K562 (cell line): ENCODE measurements at regions not wholly inside any gene's neighbourhood (a gene's known extent, or its start where the extent isn't known, plus 50 kb on each side); places are given as distances from the start of the nearest gene placed in this dataset.

Source experiments
- ATAC-seq: fragments of 200-7000 bp; cut with Tn5 transposase; 3 replicates; pipeline ENCODE4 v1.9.1; 2020; ENCODE audit warnings: moderate library complexity
- BruUV-seq: library from RNA; stranded (reverse); fragments of 400-500 nt; replicated peaks from 2 replicates; lab custom pipeline; 2021; lab: Mats Ljungman, UMichigan
- CTCF ChIA-PET: fragments of 300-600 bp; formaldehyde crosslinking; extraction: SDS; loops from one replicate; lab custom pipeline; 2021; ENCODE audit warnings: low intra/inter-chr PET ratio; lab: Yijun Ruan, JAX
- POLR2A ChIA-PET: fragments of 300-600, 350-650 bp; sonication (Branson Sonifier 250); formaldehyde crosslinking; extraction: SDS; loops from one replicate; lab custom pipeline; 2021; ENCODE audit warnings: antibody characterized with exemption, inconsistent platforms; lab: Yijun Ruan, JAX
- DNase-seq, 4 experiments: peaks; one replicate each; pipeline versions ENCODE4 v3.0.0 to v3.0.0-alpha.2; 2011 to 2018; ENCODE audit warnings: low spot score in 3 of 4, mixed read lengths in 3 of 4; ENCODE audit errors: extremely low read depth in 1 of 4
- FAIRE-seq: peaks from 2 replicates; lab custom pipeline; 2011; peaks lifted over from hg19 to GRCh38; lab: Jason Lieb, UNC
- H2AFZ ChIP-seq: 2 replicates; pipeline ENCODE4 v1.6.0; 2011; ENCODE audit warnings: low read depth, low read length, control low read depth, inconsistent platforms
- H3K27ac ChIP-seq: fragments of 200-600 bp; 3 replicates; pipeline ENCODE4 v1.8.0; 2011; ENCODE audit warnings: low read depth, mild to moderate bottlenecking, control low read depth, inconsistent platforms, low read length, moderate library complexity, mixed read lengths; ENCODE audit errors: extremely low read depth
- H3K27me3 ChIP-seq, 2 experiments: fragments of 300-600 bp in 1 of 2; 2 replicates in 1 of 2; 3 replicates in 1 of 2; pipeline versions ENCODE4 v1.6.0 to v1.8.0; 2011; ENCODE audit warnings: inconsistent platforms in 2 of 2, low read length in 2 of 2, mild to moderate bottlenecking in 1 of 2, mixed read lengths in 1 of 2, moderate library complexity in 1 of 2; ENCODE audit not compliant: control insufficient read depth in 2 of 2, insufficient read depth in 2 of 2
- H3K36me3 ChIP-seq: fragments of 300-600 bp; 3 replicates; pipeline ENCODE4 v1.8.0; 2011; ENCODE audit warnings: mild to moderate bottlenecking, low read length, inconsistent platforms; ENCODE audit not compliant: control insufficient read depth, insufficient read depth
- H3K4me1 ChIP-seq, 2 experiments: fragments of 200-600 bp in 1 of 2; replicated peaks in 1 of 2; 2 replicates in 1 of 2; 3 replicates in 1 of 2; pipeline versions ENCODE4 v1.5.1 to v1.8.0; 2011; ENCODE audit warnings: inconsistent platforms in 2 of 2, low read length in 2 of 2, mild to moderate bottlenecking in 1 of 2, mixed read lengths in 1 of 2, moderate library complexity in 1 of 2; ENCODE audit not compliant: control insufficient read depth in 2 of 2, insufficient read depth in 2 of 2
- H3K4me2 ChIP-seq: 2 replicates; pipeline ENCODE4 v1.6.1; 2011; ENCODE audit warnings: low read length, control low read depth, inconsistent platforms, mixed read lengths; ENCODE audit not compliant: insufficient read depth
- H3K4me3 ChIP-seq: fragments of 200-600 bp; sonication (generic), shearing (Covaris generic); 2 replicates; pipeline ENCODE4 v1.5.1; 2016; ENCODE audit warnings: control low read depth, inconsistent platforms
- H3K79me2 ChIP-seq: fragments of 200-600 bp; 3 replicates; pipeline ENCODE4 v1.8.0; 2011; ENCODE audit warnings: low read length, inconsistent platforms; ENCODE audit not compliant: control insufficient read depth, insufficient read depth
- H3K9ac ChIP-seq, 2 experiments: 2 replicates each; pipeline versions ENCODE4 v1.6.0 to v1.6.1; 2011; ENCODE audit warnings: low read depth in 2 of 2, low read length in 2 of 2, control low read depth in 1 of 2, inconsistent platforms in 1 of 2, mild to moderate bottlenecking in 1 of 2, mixed read lengths in 1 of 2; ENCODE audit not compliant: insufficient read depth in 1 of 2
- H3K9me1 ChIP-seq: one replicate; pipeline ENCODE4 v1.6.0; 2011; ENCODE audit warnings: inconsistent platforms, mild to moderate bottlenecking, low read length, moderate library complexity; ENCODE audit not compliant: control insufficient read depth, insufficient read depth
- H3K9me3 ChIP-seq: replicated peaks from 2 replicates; pipeline ENCODE4 v1.5.1; 2011; ENCODE audit warnings: low read depth, low read length, inconsistent platforms; ENCODE audit not compliant: control insufficient read depth, insufficient read depth
- H4K20me1 ChIP-seq: replicated peaks from 2 replicates; pipeline ENCODE4 v1.6.1; 2011; ENCODE audit warnings: low read length, inconsistent platforms, mixed read lengths; ENCODE audit not compliant: control insufficient read depth, insufficient read depth
- FIP1L1 ChIP-seq: fragments of 200-400 bp; formaldehyde crosslinking; IDR thresholded peaks from 2 replicates; pipeline ENCODE4 v1.6.1; 2018; ENCODE audit warnings: mild to moderate bottlenecking, low read depth, low read length; ENCODE audit not compliant: poor library complexity, severe bottlenecking
- GATA2 ChIP-seq: sonication (generic); formaldehyde crosslinking; IDR thresholded peaks from 2 replicates; pipeline ENCODE4 v1.4.0; 2020; ENCODE audit warnings: mild to moderate bottlenecking, missing genetic modification reagents
- HDAC3 ChIP-seq: fragments of 450-650 bp; IDR thresholded peaks from 2 replicates; pipeline ENCODE4 v1.6.1; 2018; ENCODE audit warnings: borderline replicate concordance, mild to moderate bottlenecking, moderate library complexity; ENCODE audit not compliant: partially characterized antibody
- HDGF ChIP-seq: fragments of 450-650 bp; IDR thresholded peaks from 2 replicates; pipeline ENCODE4 v1.6.1; 2016
- SPI1 ChIP-seq: IDR thresholded peaks from 2 replicates; pipeline ENCODE4 v1.6.1; 2011; ENCODE audit warnings: low read depth, low read length, control low read depth, borderline replicate concordance
- ZNF197 ChIP-seq: fragments of 200-800 bp; sonication (Bioruptor generic); IDR thresholded peaks from 2 replicates; pipeline ENCODE4 v1.6.1; 2016; ENCODE audit warnings: low read depth, missing genetic modification characterization, missing compliant biosample characterization
- ZNF384 ChIP-seq: IDR thresholded peaks from 2 replicates; pipeline ENCODE4 v1.6.1; 2012; ENCODE audit warnings: low read depth, low read length, improper control_type of control experiment
- ZNF717 ChIP-seq: fragments of 250-450 bp; sonication (Bioruptor Pico); IDR thresholded peaks from 2 replicates; pipeline ENCODE4 v1.5.0; 2021
- WGBS: fragments of 100-300 bp; shearing (Covaris generic); methylation state at CpG from one replicate; pipeline ENCODE4 v1.1.6; 2016; ENCODE audit warnings: low coverage, mixed read lengths; ENCODE audit not compliant: insufficient coverage; ENCODE audit errors: missing lambda C conversion rate; 5-methylcytosine and 5-hydroxymethylcytosine counted together
- in situ Hi-C: fragments of 300-500 bp; cut with MboI; formaldehyde crosslinking; loops from 4 replicates; pipeline ENCODE4 v1.15.0; 2018; ENCODE audit warnings: inconsistent platforms, mixed read lengths
- intact Hi-C: fragments of 100-400 bp; cut with micrococcal nuclease; formaldehyde crosslinking; loops from 2 replicates; pipeline ENCODE4 v1.14.2; 2022
- TF ChIP-seq, protein P1 (sequence below): IDR thresholded peaks from 2 replicates; pipeline ENCODE4 v1.6.1; 2014; ENCODE audit warnings: antibody characterized with exemption

DNA sequence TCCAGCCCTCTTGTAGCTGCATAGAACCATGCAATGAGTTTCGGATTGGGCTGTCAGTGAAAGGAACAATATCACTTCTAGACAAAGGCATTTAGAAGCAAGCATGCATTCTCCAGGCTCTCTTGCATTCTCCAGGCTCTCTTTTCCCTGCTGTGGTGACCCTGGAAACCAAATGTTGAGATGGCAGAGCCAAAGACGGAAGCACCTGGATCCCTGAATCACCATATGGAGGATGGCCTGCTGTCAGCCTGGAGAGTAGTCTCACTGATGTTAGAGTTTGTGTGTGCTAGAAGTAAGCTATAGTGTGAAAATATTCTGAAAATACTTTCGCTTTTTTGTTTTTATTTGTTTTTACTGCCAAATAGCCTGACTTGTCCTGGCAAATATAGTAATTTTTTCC is 203.9 kb downstream of the C1D start:
- POLR2A ChIA-PET = no interaction called here
- H3K27ac ChIP-seq = no peak overlapping the region
- FAIRE-seq (no peak), ATAC-seq (no peak)
- H4K20me1 ChIP-seq = no peaks in the 10 kb centered on the region
- CTCF ChIA-PET = no interaction called here
- no peaks in the 10 kb centered on the region for H3K79me2 ChIP-seq
- no peaks in the 10 kb centered on the region for H3K4me1 ChIP-seq
- BruUV-seq = no TSS peak
- H3K9me1 ChIP-seq = no peaks in the 10 kb centered on the region
- H3K9me3 ChIP-seq = no peaks in the 10 kb centered on the region
- H3K4me2 ChIP-seq = no peak overlapping the region
- H3K36me3 ChIP-seq = no peaks in the 10 kb centered on the region
- no peak overlapping the region for H2AFZ ChIP-seq
- in situ Hi-C loops (no loop called here), intact Hi-C loops (no loop called here)
- no peak overlapping the region for H3K9ac ChIP-seq
- 4% methylated on average over 3 of the region's 3 CpGs for whole genome bisulfite sequencing
- no peak overlapping the region for H3K4me3 ChIP-seq
- TF ChIP-seq ZNF717 (no peak), HDAC3 (no peak), ZNF384 (no peak), ZNF197 (CRISPR knock-in tag) (no peak), FIP1L1 (no peak), HDGF (no peak), GATA2 (CRISPR knock-in tag) (no peak), SPI1 (no peak)
- TF ChIP-seq, protein P1, sequence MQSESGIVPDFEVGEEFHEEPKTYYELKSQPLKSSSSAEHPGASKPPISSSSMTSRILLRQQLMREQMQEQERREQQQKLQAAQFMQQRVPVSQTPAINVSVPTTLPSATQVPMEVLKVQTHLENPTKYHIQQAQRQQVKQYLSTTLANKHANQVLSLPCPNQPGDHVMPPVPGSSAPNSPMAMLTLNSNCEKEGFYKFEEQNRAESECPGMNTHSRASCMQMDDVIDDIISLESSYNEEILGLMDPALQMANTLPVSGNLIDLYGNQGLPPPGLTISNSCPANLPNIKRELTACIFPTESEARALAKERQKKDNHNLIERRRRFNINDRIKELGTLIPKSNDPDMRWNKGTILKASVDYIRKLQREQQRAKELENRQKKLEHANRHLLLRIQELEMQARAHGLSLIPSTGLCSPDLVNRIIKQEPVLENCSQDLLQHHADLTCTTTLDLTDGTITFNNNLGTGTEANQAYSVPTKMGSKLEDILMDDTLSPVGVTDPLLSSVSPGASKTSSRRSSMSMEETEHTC = no peak
- TF ChIP-seq, all 486 proteins: peak for 0
- peaks cover 0 to 4% of the 10 kb centered on the region in 2 experiments; a peak in 1 of 5 replicates for H3K27me3 ChIP-seq
- no peak for DNase-seq
